LNCAP (cell line): ENCODE measurements at regions not wholly inside any gene's neighbourhood (a gene's known extent, or its start where the extent isn't known, plus 50 kb on each side); places are given as distances from the start of the nearest gene placed in this dataset.

Source experiments
- CTCF ChIP-seq: fragments of 450-650 bp; IDR thresholded peaks from 2 replicates; pipeline ENCODE4 v1.5.1; 2017; ENCODE audit warnings: mild to moderate bottlenecking

- TF ChIP-seq CTCF = no peak
Observed at GRCh38 chr1:94362466-94363058, 55.6 kb upstream of the ABCD3 start.

- TF ChIP-seq CTCF = no peak
Observed at GRCh38 chr1:94358630-94359599, 59.3 kb upstream of the ABCD3 start.

GRCh38 chr1:94357661-94358060 lies 60.5 kb upstream of the ABCD3 start:
- TF ChIP-seq CTCF = no peak

DNA sequence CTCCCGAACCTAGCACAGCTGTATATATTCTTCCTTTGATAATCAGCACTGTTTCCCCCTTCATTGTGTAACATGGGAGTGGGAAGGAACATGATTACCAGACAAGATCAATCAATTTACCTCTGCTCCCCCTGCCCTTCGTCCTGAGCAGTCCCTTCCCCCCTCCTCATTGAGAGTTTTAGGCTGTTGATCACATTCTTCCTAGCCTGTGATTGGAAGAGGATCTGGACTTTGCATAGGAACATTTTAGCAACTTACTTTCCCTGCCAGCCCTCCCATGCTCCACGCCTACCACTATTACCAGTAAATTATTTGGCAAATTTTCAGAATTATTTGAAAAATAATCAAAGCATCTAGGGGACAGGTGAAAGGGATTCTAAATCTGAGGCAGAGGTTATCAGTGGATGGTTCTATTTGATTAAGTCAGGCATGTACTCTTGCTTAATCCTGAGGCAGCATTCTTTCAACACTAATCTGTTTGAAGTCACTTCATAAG lies 62.7 kb upstream of the ABCD3 start:
- no peak for TF ChIP-seq CTCF

- no peak for TF ChIP-seq CTCF
Observed at GRCh38 chr1:94351481-94351880, 66.7 kb upstream of the ABCD3 start.

DNA sequence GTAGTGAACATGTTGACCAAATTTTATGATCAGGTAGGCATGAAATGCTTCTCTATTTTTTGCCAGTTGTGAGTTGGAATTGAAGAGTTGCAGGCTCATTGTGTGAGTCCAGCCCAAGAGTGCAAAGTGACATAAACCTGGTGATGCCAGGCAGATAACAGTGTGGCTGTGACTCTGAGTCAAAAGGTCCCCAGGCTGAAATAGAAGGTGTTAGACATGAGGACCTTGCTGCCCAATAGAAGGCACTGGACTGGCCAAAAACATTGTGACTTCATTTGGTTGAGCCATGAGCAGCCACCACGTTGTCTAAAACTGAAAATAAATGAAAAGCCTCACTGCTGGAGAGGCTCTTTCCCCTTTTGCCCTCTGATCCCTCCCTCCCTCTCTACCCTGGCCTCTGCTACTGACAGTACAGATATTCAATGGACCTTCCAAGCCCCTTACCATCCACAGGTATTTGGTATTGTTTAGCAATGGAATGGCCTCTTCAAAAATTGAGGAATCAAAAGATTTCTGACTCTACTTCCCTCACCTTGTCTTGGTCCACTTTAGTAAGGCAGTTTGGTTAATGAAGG lies 67.8 kb upstream of the ABCD3 start:
- no peak for TF ChIP-seq CTCF

- TF ChIP-seq CTCF = no peak
Observed at GRCh38 chr1:94349853-94350252, 68.3 kb upstream of the ABCD3 start.
